GM19324 (cell line): ENCODE measurements at regions not wholly inside any gene's neighbourhood (a gene's known extent, or its start where the extent isn't known, plus 50 kb on each side); places are given as distances from the start of the nearest gene placed in this dataset.
"Not testable (repeated sequence)": the region's sequence is repeated elsewhere in the genome, so short reads cannot be mapped to it uniquely, and the experiment has no call there.

Source experiments
- ATAC-seq: cut with Tn5 transposase; IDR thresholded peaks from one replicate; pipeline ENCODE4 v1.9.1; 2021; ENCODE audit warnings: mild to moderate bottlenecking, moderate library complexity; ENCODE audit not compliant: unreplicated experiment, low FRiP score

DNA sequence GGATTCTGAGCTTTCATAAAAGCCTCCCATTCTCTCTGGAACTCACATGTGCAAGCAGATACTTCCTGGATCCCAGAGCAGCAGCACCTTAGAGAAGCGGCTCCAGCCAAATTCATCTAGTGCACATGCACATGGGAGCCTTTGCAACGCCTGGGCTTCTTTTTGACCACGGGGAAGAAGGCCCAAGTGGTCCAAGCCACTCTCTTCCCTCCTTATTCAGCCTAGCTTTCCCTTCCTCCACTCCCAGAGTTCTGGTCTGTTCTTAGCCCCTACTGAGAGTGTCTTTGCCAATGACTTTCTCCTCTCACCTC, 118.7 kb downstream of the ZNF365 start:
- no peak for ATAC-seq

DNA sequence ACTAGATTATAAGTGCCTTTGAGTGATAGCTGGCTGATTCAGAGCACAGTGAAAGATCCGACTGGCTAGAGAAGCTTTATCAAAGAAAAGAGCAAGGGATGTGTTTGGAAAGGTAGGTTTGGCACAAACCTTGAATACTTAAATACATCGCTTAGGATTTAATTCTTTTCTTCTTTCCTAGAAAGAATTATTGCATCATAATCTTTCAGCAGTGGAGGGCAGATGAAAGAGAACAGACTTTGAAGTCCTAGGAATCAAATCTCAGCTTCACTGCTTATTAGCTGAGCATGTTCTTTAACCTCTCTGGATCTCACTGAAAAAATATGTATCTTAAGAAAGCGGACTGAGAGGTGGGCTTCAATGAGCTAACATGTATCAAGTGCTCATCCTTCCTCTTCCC, 122.8 kb downstream of the ZNF365 start:
- no peak for ATAC-seq

DNA sequence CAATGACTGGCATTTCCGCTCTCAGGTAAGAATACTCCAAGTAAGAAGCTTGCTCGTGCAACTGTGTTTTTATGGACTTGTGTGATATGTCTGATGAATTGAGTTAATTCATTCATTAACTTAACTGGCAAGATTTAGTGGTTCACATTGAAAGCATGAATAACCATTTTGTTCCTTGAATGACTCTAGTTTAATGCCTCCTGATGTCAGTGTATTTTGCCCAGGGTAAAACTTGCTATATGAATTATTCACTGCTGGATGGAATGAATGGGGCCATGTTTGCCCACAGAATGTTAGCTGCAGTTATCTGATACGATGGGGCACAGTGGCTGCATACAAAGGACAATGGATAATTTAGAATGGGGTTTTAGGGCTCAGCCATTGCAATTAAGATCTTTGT, 124.1 kb downstream of the ZNF365 start:
- ATAC-seq: no peak

DNA sequence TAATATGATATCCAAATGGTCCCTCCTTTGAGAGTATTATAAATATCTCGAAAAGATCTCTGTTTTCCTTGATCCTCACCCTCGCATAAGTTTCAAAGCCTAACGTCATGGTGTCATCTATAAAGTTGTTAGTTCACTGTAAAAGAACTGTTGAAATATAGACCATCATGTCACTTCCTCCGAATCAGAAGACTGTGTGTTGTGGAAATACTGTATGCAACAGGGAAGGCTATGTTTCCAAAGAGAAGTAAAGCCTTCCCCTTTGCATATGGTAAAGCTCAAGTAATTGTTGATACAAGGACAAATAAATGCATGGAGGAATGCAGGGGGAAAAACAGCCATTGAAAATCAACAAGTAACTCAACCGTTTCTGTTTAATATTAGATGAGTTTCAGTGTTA, 125.9 kb downstream of the ZNF365 start:
- ATAC-seq: not testable (repeated sequence)

- ATAC-seq: no peak
These were observed 127.4 kb downstream of the ZNF365 start for GRCh38 chr10:62501547-62501946.

DNA sequence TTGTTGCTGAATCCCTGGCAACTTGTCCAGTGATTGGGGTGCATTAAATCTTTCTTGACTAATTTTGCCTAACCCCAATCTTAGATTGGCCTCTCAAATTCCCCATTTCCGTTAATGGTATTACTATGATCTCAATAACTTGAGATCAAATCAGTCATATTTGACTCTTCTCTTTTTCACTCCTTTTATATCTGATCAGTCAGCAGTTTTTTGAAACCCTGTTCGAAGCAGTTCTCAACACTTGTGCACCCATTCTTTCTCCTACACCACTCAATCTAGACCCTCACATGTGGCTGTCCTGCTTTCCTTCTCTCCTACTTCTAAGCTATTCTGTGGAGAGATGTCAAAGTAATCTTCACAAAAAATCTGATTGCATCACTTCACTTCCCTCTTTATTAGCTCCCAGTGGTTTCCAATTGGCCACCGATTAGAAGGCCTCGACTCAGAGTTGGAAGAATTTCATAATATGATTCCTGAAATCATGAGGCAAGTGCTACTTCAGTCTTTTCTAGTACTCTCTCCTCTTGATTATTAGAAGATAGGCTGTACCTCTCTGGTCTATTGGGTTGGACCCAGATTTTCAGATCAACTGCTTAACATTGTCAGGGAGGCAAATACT, 128.9 kb downstream of the ZNF365 start:
- ATAC-seq: no peak

GRCh38 chr10:62503872-62504271, 129.7 kb downstream of the ZNF365 start:
- no peak for ATAC-seq

GRCh38 chr10:62506371-62506770, 132.2 kb downstream of the ZNF365 start:
- ATAC-seq: no peak

DNA sequence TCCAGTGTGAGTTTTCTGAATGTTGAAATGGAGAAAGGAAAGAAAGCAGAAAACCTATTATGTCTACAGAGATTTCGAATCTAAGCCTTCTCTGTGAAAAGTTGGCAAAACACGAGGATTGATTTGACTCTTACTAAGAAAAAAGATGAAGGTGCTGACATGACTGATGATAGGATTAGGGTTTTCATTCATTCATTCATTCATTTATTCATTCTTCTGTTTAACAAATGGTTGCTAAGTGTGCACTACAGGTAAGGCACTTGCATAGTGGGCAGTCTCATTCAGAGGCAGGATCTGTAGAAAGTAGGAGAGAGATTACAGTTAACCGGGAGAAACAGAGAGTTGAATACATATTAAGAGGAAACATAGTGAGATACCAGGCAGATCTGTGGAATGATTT, 137.1 kb downstream of the ZNF365 start:
- ATAC-seq: no peak

DNA sequence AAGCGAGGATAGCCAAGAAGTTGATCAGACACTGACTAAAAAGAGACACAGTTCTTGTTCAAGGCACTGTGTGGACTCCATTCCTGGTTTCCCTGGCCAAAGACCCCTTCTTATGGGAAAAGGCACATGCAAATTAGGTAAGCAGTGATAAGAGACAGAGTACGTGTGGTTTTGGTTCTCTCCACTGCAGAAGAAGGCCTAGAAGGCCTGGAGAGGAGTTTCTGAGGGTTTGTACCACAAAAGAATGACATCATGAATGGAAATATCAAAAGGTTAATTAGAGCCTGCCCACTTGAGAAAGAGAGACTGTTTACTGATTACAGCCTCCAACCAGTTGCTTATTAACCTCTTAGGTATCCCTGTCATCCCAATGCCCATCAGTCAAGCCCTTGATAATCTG, 137.5 kb downstream of the ZNF365 start:
- ATAC-seq: peak; percentile 51

- no peak for ATAC-seq
These were observed 138.7 kb downstream of the ZNF365 start for GRCh38 chr10:62512732-62513475.

DNA sequence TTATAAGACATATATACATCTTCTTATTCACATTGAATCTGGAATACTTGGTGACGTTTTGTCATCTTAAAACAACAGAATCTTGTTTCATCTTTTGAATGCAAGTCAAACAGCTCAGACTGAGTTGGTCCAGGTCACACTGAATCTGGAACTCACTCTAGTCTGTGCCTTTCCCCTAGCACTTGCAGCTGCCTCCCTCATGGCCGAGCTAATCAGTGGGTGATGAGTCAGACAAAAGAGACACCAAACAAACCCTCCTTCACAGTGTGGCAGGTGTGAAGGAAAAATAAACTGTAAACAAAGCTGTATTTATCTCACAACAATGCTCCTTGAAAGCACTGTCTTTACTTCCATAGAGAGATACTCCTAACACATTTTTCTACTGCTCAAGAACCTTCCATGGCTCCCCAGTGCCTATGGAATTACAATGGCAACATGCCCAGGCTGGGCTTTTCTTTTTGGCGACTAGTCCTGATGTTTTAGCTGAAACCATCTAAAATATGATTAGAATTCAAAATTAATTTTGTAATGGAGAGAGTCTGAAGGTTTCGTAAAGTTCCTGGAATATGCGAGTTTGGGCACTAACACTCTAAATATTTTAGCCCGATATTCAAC, 140.0 kb downstream of the ZNF365 start:
- ATAC-seq: no peak

GRCh38 chr10:62517252-62517651, 143.1 kb downstream of the ZNF365 start:
- ATAC-seq: no peak

DNA sequence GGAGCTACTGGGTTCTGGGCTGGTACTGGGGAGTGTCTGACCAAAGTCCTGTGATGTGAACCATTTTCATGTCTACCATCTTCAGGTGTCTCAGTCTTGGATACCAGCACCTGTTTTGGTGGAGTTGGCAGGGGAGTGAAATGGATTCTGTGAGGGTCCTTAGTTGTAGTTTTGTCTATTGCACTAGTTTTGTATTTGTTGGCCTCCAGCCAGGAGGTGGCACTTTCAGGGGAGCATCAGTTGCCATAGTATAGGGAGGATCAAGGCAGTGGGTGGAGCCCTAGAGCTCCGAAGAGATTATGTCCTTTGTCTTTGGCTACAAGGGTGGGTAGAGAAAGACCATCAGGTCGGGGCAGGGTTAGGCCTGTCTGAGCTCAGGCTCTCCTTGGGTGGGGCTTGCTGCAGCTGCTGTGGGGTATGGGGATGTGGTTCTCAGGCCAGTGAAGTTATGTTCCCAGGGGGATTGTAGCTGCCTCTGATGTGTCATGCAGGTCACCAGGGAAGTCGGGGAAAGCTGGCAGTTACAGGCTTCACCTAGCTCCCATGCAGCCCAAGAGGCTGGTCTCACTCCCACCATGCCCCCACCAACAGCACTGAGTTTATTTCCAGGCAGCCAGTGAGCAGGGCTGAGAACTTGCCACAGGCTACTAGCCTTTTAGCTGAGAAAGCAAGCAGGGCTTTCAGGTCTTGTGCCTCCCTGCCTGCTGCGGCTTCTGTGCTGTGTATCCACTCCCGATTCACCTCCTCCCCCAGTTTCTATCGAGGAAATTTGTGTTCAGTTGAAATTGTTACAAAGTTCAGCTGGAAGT, 153.1 kb downstream of the ZNF365 start:
- peak; percentile 51 for ATAC-seq

DNA sequence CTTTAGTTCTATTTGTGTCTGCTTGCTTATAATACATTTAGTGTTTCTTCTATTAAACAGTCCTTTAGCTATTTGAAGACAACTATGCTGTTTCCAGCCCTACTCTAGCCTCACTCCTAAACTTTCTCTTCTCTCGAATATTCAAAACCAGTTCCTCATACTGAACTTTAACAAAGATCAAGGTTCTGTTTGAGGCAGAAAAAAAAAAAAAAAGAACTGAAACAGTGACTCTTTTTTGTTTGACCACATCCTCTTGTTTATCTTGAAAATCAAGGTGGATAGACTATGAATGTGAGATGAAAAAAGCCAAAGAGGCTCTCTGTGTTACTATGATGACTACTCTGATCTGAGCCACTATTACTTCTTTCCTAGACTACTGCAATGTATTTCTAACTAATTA, 154.3 kb downstream of the ZNF365 start:
- peak; percentile 95 for ATAC-seq

- no peak for ATAC-seq
These were observed 155.2 kb downstream of the ZNF365 start for GRCh38 chr10:62529396-62529795.

DNA sequence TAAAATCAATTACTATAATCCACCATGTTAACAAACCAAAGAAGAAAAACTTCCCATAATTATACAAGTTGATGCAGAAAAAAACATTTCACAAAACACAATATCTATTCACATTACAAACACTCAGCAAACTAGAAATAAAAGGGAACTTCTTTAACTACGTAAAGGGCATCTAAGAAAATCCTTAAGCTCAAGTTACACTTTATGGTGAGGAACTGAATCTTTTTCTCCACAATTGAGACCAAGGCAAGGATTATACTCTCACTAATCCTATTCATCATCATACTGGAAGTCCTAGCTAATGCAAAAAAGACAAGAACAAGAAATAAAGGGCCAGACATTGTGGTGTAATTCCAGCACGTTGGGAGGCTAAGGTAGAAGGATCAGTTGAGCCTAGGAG, 159.9 kb downstream of the ZNF365 start:
- no peak for ATAC-seq

DNA sequence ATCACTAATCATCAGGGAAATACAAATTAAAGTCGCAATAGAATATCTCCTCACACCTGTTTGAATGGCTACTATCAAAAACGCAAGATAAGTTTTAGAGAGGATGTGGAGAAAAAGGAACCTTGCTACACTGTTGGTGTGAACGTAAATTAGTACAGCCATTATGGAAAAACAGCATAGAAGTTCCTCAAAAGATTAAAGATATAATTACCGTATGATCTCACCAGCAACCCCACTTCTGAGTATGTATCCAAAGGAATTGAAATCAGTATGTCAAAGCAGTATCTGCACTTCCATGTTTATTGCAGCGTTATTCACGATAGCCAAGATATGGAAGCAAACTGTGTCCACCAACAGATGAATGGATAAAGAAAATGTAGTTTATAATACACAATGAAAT, 164.4 kb downstream of the ZNF365 start:
- no peak for ATAC-seq

DNA sequence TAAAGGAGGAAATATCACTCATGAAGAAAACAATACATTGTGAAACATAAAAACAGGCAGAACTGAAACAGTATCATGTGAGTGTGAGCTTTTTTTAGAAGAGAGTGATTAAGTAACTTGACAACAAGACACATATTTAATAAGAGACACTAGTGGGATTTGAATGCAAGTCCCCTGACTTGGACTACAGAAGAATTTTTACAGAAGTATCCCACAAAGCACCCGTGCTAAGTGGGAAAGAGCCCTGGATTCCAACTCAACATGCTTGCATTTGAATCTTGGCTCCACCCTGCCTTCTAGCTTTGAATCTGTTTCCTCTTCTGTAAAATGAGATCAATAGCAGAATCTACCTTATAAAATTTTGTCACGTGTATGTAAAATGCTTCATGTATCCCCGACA, 166.2 kb downstream of the ZNF365 start:
- ATAC-seq: no peak

DNA sequence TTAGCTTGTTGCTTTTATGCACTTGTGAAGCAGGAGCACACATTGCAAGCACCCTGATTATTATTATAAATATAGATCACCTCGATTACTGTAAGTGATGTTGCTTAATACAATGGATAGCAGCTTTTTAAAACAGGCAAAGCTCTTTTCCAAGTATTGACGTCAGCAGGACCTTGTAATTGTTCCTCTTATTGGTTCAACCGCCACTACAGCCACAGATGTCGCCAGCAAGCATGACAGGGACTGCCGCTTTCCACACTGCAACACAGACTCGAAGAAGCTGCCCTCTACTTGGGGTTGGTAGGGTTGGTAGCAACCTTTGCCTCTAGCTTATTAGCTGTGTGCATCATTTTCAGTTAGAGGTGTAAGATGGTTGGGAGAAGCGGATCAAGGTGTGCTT, 167.6 kb downstream of the ZNF365 start:
- no peak for ATAC-seq
